OCI-LY1 (cell line): ENCODE measurements at regions not wholly inside any gene's neighbourhood (a gene's known extent, or its start where the extent isn't known, plus 50 kb on each side); places are given as distances from the start of the nearest gene placed in this dataset.

ENCODE experiments used
- EZH2 ChIP-seq: fragments of 200-600 bp; sonication (generic), shearing (Covaris generic); IDR thresholded peaks from 2 replicates; pipeline ENCODE4 v1.8.0; 2017; ENCODE audit warnings: borderline replicate concordance, mixed run types, mild to moderate bottlenecking, antibody characterized with exemption, low read length, moderate library complexity, mixed read lengths
- TF ChIP-seq, protein P1 (sequence below): fragments of 200-600 bp; sonication (generic), shearing (Covaris generic); IDR thresholded peaks from 2 replicates; pipeline ENCODE4 v1.5.1; 2017; ENCODE audit warnings: mild to moderate bottlenecking, antibody characterized with exemption, low read length, moderate library complexity, mixed read lengths

DNA sequence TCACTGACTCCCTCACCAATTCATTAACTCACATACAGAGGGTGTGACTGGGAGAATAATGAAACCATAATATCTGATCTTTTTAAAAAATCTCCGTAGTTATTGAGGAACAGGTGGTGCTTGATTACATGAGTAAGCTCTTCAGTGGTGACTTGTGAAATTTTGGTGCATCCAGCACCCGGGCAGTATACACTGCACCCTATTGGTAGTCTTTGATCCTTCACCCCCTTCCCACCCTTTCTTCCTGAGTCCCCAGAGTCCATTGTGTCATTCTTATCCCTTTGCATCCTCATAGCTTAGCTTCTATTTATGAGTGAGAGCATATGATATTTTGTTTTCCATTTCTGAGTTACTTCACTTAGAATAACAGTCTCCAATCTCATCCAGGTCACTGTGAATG, 1143.8 kb downstream of the PCDH19 start:
- TF ChIP-seq, protein P1, sequence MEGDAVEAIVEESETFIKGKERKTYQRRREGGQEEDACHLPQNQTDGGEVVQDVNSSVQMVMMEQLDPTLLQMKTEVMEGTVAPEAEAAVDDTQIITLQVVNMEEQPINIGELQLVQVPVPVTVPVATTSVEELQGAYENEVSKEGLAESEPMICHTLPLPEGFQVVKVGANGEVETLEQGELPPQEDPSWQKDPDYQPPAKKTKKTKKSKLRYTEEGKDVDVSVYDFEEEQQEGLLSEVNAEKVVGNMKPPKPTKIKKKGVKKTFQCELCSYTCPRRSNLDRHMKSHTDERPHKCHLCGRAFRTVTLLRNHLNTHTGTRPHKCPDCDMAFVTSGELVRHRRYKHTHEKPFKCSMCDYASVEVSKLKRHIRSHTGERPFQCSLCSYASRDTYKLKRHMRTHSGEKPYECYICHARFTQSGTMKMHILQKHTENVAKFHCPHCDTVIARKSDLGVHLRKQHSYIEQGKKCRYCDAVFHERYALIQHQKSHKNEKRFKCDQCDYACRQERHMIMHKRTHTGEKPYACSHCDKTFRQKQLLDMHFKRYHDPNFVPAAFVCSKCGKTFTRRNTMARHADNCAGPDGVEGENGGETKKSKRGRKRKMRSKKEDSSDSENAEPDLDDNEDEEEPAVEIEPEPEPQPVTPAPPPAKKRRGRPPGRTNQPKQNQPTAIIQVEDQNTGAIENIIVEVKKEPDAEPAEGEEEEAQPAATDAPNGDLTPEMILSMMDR: no peak
- TF ChIP-seq EZH2: no peak
